Breast epithelium (tissue), 3 donors: ENCODE measurements at regions not wholly inside any gene's neighbourhood (a gene's known extent, or its start where the extent isn't known, plus 50 kb on each side); places are given as distances from the start of the nearest gene placed in this dataset.

ENCODE experiments used
- CTCF ChIP-seq, 3 donors: fragments of 450-650 bp; IDR thresholded peaks; one replicate each; pipeline ENCODE4 v1.5.1; 2016 to 2017; ENCODE audit warnings: antibody characterized with exemption in 3 of 3, mild to moderate bottlenecking in 3 of 3, moderate library complexity in 3 of 3
- POLR2A ChIP-seq: fragments of 450-650 bp; IDR thresholded peaks from one replicate; pipeline ENCODE4 v1.6.1; 2016; ENCODE audit warnings: antibody characterized with exemption, mild to moderate bottlenecking, moderate library complexity

DNA sequence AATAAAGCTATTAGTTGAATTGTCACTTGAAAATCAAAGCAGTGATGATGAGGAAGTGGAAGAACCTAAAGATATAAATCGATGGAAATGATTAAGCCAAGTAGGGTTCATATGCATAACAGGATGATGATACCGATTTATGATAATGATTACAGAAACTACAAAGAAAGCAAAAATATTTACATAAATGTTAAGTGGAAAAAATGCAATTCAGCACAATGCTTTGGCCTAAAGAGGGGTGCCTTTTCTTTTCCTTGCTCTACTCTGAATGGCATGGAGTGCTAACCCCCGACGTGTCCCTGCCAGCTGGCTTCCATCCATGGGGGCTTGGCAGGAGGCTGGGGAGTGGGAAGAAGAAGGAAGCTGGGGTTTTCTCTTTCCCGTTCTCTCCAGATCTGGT lies 240.3 kb downstream of the GATA3 start:
- no peak for TF ChIP-seq CTCF (IDR thresholded peaks at IDR 0.05)
- TF ChIP-seq POLR2A: no peak
